ENCODE measurements at regions not wholly inside any gene's neighbourhood (a gene's known extent, or its start where the extent isn't known, plus 50 kb on each side); places are given as distances from the start of the nearest gene placed in this dataset.

DNA sequence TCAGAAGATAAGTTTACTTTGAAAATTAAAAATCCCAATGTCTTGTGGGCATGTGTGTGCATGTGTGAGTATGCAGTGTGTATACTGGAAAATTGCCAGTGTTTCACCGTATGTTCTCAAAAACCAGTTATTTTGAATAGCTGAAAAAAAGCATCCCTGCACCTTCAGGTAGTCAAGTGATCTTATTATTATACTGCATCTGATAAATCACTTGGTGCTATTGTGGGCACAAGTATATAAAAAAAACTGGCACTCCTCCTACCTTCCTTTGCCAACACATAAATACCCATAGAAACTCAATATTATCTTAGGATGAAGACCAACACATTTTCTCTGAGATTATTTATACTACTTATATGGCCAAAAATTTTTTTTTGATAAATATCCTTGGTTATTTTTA lies 91.5 kb upstream of the MAP9 start:
- TF ChIP-seq, protein P1, sequence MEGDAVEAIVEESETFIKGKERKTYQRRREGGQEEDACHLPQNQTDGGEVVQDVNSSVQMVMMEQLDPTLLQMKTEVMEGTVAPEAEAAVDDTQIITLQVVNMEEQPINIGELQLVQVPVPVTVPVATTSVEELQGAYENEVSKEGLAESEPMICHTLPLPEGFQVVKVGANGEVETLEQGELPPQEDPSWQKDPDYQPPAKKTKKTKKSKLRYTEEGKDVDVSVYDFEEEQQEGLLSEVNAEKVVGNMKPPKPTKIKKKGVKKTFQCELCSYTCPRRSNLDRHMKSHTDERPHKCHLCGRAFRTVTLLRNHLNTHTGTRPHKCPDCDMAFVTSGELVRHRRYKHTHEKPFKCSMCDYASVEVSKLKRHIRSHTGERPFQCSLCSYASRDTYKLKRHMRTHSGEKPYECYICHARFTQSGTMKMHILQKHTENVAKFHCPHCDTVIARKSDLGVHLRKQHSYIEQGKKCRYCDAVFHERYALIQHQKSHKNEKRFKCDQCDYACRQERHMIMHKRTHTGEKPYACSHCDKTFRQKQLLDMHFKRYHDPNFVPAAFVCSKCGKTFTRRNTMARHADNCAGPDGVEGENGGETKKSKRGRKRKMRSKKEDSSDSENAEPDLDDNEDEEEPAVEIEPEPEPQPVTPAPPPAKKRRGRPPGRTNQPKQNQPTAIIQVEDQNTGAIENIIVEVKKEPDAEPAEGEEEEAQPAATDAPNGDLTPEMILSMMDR (conservative IDR thresholded peaks at IDR 0.05), result no peak
- TF ChIP-seq EZH2 (IDR thresholded peaks at IDR 0.05; ENCODE audit: low read depth), result no peak
